ENCODE measurements at regions not wholly inside any gene's neighbourhood (a gene's known extent, or its start where the extent isn't known, plus 50 kb on each side); places are given as distances from the start of the nearest gene placed in this dataset.

DNA sequence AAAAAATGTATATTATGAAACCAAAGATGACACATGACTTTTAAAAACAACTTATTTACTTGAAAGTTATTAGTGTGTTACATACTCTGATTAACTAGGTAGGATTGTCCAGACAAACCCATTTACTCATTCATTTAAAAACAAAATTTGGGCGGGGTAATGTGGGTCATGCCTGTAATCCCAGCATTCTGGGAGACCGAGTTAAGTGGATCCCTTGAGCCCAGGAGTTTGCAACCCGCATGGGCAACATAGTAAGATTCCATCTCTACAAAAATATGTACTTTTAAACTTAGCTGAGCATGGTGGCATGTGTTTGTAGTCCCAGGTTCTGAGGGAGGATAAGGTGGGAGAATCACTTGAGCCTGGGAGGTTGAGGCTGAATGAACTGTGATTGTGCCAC, 1414.7 kb downstream of the PLA2G4A start:
- TF ChIP-seq CTCF (IDR thresholded peaks at IDR 0.05; ENCODE audit: low read depth, low read length), result no peak
- H3K4me3 ChIP-seq (ENCODE audit: low read depth, low read length), result no peak overlapping the region
- DNase-seq (ENCODE audit: low read depth, low spot score), result no peak
- in situ Hi-C loops (cut with HindIII; ENCODE audit: low sequenced_read_pairs), result no loop called here

GRCh38 chr1:188244681-188245080, 1415.9 kb downstream of the PLA2G4A start:
- no peak for DNase-seq (ENCODE audit: low read depth, low spot score)
- in situ Hi-C loops (cut with HindIII; ENCODE audit: low sequenced_read_pairs), result no loop called here
- H3K4me3 ChIP-seq (ENCODE audit: low read depth, low read length), result no peak overlapping the region
- no peak for TF ChIP-seq CTCF (IDR thresholded peaks at IDR 0.05; ENCODE audit: low read depth, low read length)

DNA sequence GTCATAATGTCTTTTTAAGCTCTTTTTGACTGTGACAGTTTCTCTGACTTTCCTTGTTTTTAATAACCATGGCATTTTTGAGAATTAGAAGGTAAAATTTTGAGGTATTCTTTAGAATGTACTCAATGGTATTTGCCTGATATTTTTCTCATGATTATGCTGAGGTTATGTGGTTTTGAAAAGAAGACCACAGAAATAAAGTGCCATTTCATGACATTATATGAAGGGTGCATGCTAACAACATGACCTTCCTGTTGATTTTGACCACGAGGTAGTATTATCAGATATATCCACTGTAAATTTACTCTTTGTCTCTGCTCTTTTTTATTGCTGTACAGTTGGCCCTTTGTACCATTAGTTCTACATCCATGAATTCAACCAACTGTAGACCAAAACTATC, 1418.5 kb downstream of the PLA2G4A start:
- no peak overlapping the region for H3K4me3 ChIP-seq (ENCODE audit: low read depth, low read length)
- in situ Hi-C loops (cut with HindIII; ENCODE audit: low sequenced_read_pairs), result no loop called here
- no peak for TF ChIP-seq CTCF (IDR thresholded peaks at IDR 0.05; ENCODE audit: low read depth, low read length)
- no peak for DNase-seq (ENCODE audit: low read depth, low spot score)

- no peak for TF ChIP-seq CTCF (IDR thresholded peaks at IDR 0.05; ENCODE audit: low read depth, low read length)
- in situ Hi-C loops (cut with HindIII; ENCODE audit: low sequenced_read_pairs), result no loop called here
- no peak for DNase-seq (ENCODE audit: low read depth, low spot score)
- no peak overlapping the region for H3K4me3 ChIP-seq (ENCODE audit: low read depth, low read length)
These were observed 1421.1 kb downstream of the PLA2G4A start for GRCh38 chr1:188249811-188250210.

- no peak for TF ChIP-seq CTCF (IDR thresholded peaks at IDR 0.05; ENCODE audit: low read depth, low read length)
- no peak for DNase-seq (ENCODE audit: low read depth, low spot score)
- in situ Hi-C loops (cut with HindIII; ENCODE audit: low sequenced_read_pairs), result no loop called here
- H3K4me3 ChIP-seq (ENCODE audit: low read depth, low read length), result no peak overlapping the region
These were observed 1422.3 kb downstream of the PLA2G4A start for GRCh38 chr1:188251036-188251435.

GRCh38 chr1:188261849-188262248, 1433.1 kb downstream of the PLA2G4A start:
- in situ Hi-C loops (cut with HindIII; ENCODE audit: low sequenced_read_pairs), result no loop called here
- no peak for TF ChIP-seq CTCF (IDR thresholded peaks at IDR 0.05; ENCODE audit: low read depth, low read length)
- DNase-seq (ENCODE audit: low read depth, low spot score), result no peak
- no peak overlapping the region for H3K4me3 ChIP-seq (ENCODE audit: low read depth, low read length)

- no peak overlapping the region for H3K4me3 ChIP-seq (ENCODE audit: low read depth, low read length)
- DNase-seq (ENCODE audit: low read depth, low spot score), result no peak
- in situ Hi-C loops (cut with HindIII; ENCODE audit: low sequenced_read_pairs), result no loop called here
- TF ChIP-seq CTCF (IDR thresholded peaks at IDR 0.05; ENCODE audit: low read depth, low read length), result no peak
These were observed 1441.2 kb downstream of the PLA2G4A start for GRCh38 chr1:188269956-188270355.

Measured in astrocyte of the spinal cord (primary cell).